WTC11 (cell line): ENCODE measurements at regions not wholly inside any gene's neighbourhood (a gene's known extent, or its start where the extent isn't known, plus 50 kb on each side); places are given as distances from the start of the nearest gene placed in this dataset.

Experiments
- ATAC-seq: fragments of 200-7000 bp; cut with Tn5 transposase; 2 replicates; pipeline ENCODE4 v1.10.0; 2021; ENCODE audit warnings: mild to moderate bottlenecking, moderate library complexity
- CTCF ChIA-PET: fragments of 300-600 bp; sonication (Branson Sonifier 250); formaldehyde crosslinking; loops from one replicate; lab custom pipeline; 2021; ENCODE audit warnings: antibody characterized with exemption; lab: Charles Lee
- POLR2A ChIA-PET: fragments of 350-600 bp; sonication (Branson Sonifier 250); formaldehyde crosslinking; loops from one replicate; lab custom pipeline; 2021; ENCODE audit warnings: antibody characterized with exemption; lab: Charles Lee
- DNase-seq: peaks from one replicate; pipeline ENCODE4 v3.0.0; 2021; ENCODE audit warnings: low spot score
- H3K27ac Mint-ChIP-seq: 2 replicates; pipeline ENCODE4 v1.8.0; 2021; ENCODE audit warnings: mixed read lengths
- H3K27me3 Mint-ChIP-seq: 2 replicates; pipeline ENCODE4 v1.8.0; 2021; ENCODE audit warnings: low read depth, mild to moderate bottlenecking, moderate library complexity, mixed read lengths
- H3K36me3 Mint-ChIP-seq: 2 replicates; pipeline ENCODE4 v1.8.0; 2021; ENCODE audit warnings: mixed read lengths
- H3K4me1 Mint-ChIP-seq: 2 replicates; pipeline ENCODE4 v1.8.0; 2022; ENCODE audit warnings: mixed read lengths
- H3K4me3 Mint-ChIP-seq: 2 replicates; pipeline ENCODE4 v1.8.0; 2021; ENCODE audit warnings: mild to moderate bottlenecking, moderate library complexity, mixed read lengths
- H3K9me3 Mint-ChIP-seq: 2 replicates; pipeline ENCODE4 v1.8.0; 2021; ENCODE audit warnings: mixed read lengths
- AR ChIP-seq: fragments of 250-450 bp; sonication (Bioruptor Pico); IDR thresholded peaks from 2 replicates; pipeline ENCODE4 v1.9.0; 2021; ENCODE audit warnings: mild to moderate bottlenecking
- ATF2 ChIP-seq: sonication (generic); formaldehyde crosslinking; IDR thresholded peaks from 2 replicates; pipeline ENCODE4 v1.8.1; 2022; ENCODE audit warnings: low read depth, missing genetic modification reagents, borderline replicate concordance
- ATF6 ChIP-seq: sonication (generic); formaldehyde crosslinking; IDR thresholded peaks from 2 replicates; pipeline ENCODE4 v1.8.1; 2023; ENCODE audit warnings: mild to moderate bottlenecking, missing genetic modification reagents
- CBFB ChIP-seq: sonication (generic); formaldehyde crosslinking; IDR thresholded peaks from 2 replicates; pipeline ENCODE4 v1.8.1; 2022; ENCODE audit warnings: mild to moderate bottlenecking, low read depth, missing genetic modification reagents
- CREB1 ChIP-seq: sonication (generic); formaldehyde crosslinking; IDR thresholded peaks from 2 replicates; pipeline ENCODE4 v1.8.0; 2023; ENCODE audit warnings: mild to moderate bottlenecking, missing genetic modification reagents
- CREM ChIP-seq: sonication (generic); formaldehyde crosslinking; IDR thresholded peaks from 2 replicates; pipeline ENCODE4 v1.8.1; 2022; ENCODE audit warnings: mild to moderate bottlenecking, missing genetic modification reagents, moderate library complexity
- ETV6 ChIP-seq: sonication (generic); formaldehyde crosslinking; IDR thresholded peaks from 2 replicates; pipeline ENCODE4 v1.8.1; 2022; ENCODE audit warnings: mild to moderate bottlenecking, missing genetic modification reagents
- MAX ChIP-seq: sonication (generic); formaldehyde crosslinking; IDR thresholded peaks from 2 replicates; pipeline ENCODE4 v1.8.0; 2022; ENCODE audit warnings: mild to moderate bottlenecking, missing genetic modification reagents
- MXD4 ChIP-seq: fragments of 250-450 bp; sonication (Bioruptor Pico); IDR thresholded peaks from 2 replicates; pipeline ENCODE4 v1.8.0; 2021; ENCODE audit warnings: mild to moderate bottlenecking, moderate library complexity, borderline replicate concordance
- NFE2L1 ChIP-seq: sonication (generic); formaldehyde crosslinking; IDR thresholded peaks from 2 replicates; pipeline ENCODE4 v1.8.1; 2023; ENCODE audit warnings: missing genetic modification reagents
- NR2C2 ChIP-seq: sonication (generic); formaldehyde crosslinking; IDR thresholded peaks from 2 replicates; pipeline ENCODE4 v1.8.0; 2022; ENCODE audit warnings: mild to moderate bottlenecking, missing genetic modification reagents
- NR3C1 ChIP-seq: sonication (generic); formaldehyde crosslinking; conservative IDR thresholded peaks from 2 replicates; pipeline ENCODE4 v1.8.1; 2023; ENCODE audit warnings: low read depth, mild to moderate bottlenecking, missing genetic modification reagents
- RORB ChIP-seq: fragments of 250-450 bp; sonication (Bioruptor Pico); IDR thresholded peaks from 2 replicates; pipeline ENCODE4 v1.9.0; 2021; ENCODE audit warnings: mild to moderate bottlenecking
- SMAD4 ChIP-seq: sonication (generic); formaldehyde crosslinking; IDR thresholded peaks from 2 replicates; pipeline ENCODE4 v1.8.0; 2022; ENCODE audit warnings: mild to moderate bottlenecking, missing genetic modification reagents
- STAT6 ChIP-seq: sonication (generic); formaldehyde crosslinking; conservative IDR thresholded peaks from 2 replicates; pipeline ENCODE4 v1.8.1; 2023; ENCODE audit warnings: mild to moderate bottlenecking, low read depth, missing genetic modification reagents, moderate library complexity
- ZBTB43 ChIP-seq: sonication (generic); formaldehyde crosslinking; IDR thresholded peaks from 2 replicates; pipeline ENCODE4 v1.8.1; 2023; ENCODE audit warnings: mild to moderate bottlenecking, missing genetic modification reagents
- ZNF219 ChIP-seq: sonication (generic); formaldehyde crosslinking; IDR thresholded peaks from 2 replicates; pipeline ENCODE4 v1.8.0; 2023; ENCODE audit warnings: missing genetic modification reagents, mild to moderate bottlenecking, borderline replicate concordance
- ZNF317 ChIP-seq: sonication (generic); formaldehyde crosslinking; IDR thresholded peaks from 2 replicates; pipeline ENCODE4 v1.8.1; 2023; ENCODE audit warnings: low read depth, mild to moderate bottlenecking, moderate library complexity, missing genetic modification reagents, borderline replicate concordance
- ZNF425 ChIP-seq: fragments of 250-450 bp; sonication (Bioruptor Pico); conservative IDR thresholded peaks from 2 replicates; pipeline ENCODE4 v1.9.0; 2021; ENCODE audit warnings: mild to moderate bottlenecking
- ZNF512 ChIP-seq: sonication (generic); formaldehyde crosslinking; IDR thresholded peaks from 2 replicates; pipeline ENCODE4 v1.8.1; 2022; ENCODE audit warnings: missing genetic modification reagents, borderline replicate concordance

GRCh38 chr2:188078534-188078933, 213.1 kb upstream of the GULP1 start:
- no peaks in the 10 kb centered on the region for H3K36me3 Mint-ChIP-seq
- TF ChIP-seq STAT6 (CRISPR knock-in tag) (no peak), ZNF317 (CRISPR knock-in tag) (no peak), SMAD4 (no peak), ATF2 (CRISPR knock-in tag) (no peak), ZBTB43 (CRISPR knock-in tag) (no peak), RORB (CRISPR knock-in tag) (no peak), MAX (CRISPR knock-in tag) (no peak), CREM (CRISPR knock-in tag) (no peak), ETV6 (CRISPR knock-in tag) (no peak), MXD4 (CRISPR knock-in tag) (no peak), CREB1 (CRISPR knock-in tag) (no peak), NR3C1 (CRISPR knock-in tag) (no peak), ZNF512 (CRISPR knock-in tag) (no peak)
- ChIA-PET POLR2A (no interaction called here), CTCF (no interaction called here)
- ATAC-seq: no peak
- no peaks in the 10 kb centered on the region for H3K4me1 Mint-ChIP-seq
- no peak overlapping the region for H3K4me3 Mint-ChIP-seq
- no peak for DNase-seq
- no peaks in the 10 kb centered on the region; the same call in 1 of the 2 replicates for H3K27me3 Mint-ChIP-seq
- H3K27ac Mint-ChIP-seq: no peak overlapping the region
- peaks cover 18% of the 10 kb centered on the region for H3K9me3 Mint-ChIP-seq

GRCh38 chr2:188079196-188079595, 212.5 kb upstream of the GULP1 start:
- peaks cover 11% of the 10 kb centered on the region for H3K9me3 Mint-ChIP-seq
- H3K4me1 Mint-ChIP-seq: no peaks in the 10 kb centered on the region
- no peaks in the 10 kb centered on the region; the same call in 1 of the 2 replicates for H3K27me3 Mint-ChIP-seq
- H3K27ac Mint-ChIP-seq: no peak overlapping the region
- ATAC-seq (no peak), DNase-seq (no peak)
- no peaks in the 10 kb centered on the region for H3K36me3 Mint-ChIP-seq
- ChIA-PET POLR2A (no interaction called here), CTCF (no interaction called here)
- H3K4me3 Mint-ChIP-seq: no peak overlapping the region
- TF ChIP-seq NFE2L1 (CRISPR knock-in tag) (no peak), AR (CRISPR knock-in tag) (no peak), NR2C2 (no peak), CBFB (no peak), ZNF425 (CRISPR knock-in tag) (no peak), ZNF219 (CRISPR knock-in tag) (no peak), CREB1 (CRISPR knock-in tag) (no peak), ATF6 (CRISPR knock-in tag) (no peak)
- TF ChIP-seq, all 79 proteins: peak for 0
